AML-193 (cell line): ENCODE measurements at regions not wholly inside any gene's neighbourhood (a gene's known extent, or its start where the extent isn't known, plus 50 kb on each side); places are given as distances from the start of the nearest gene placed in this dataset.
A peak's percentile ranks its signal among the peaks of the same experiment; 100 is the strongest.
"Not testable (repeated sequence)": the region's sequence is repeated elsewhere in the genome, so short reads cannot be mapped to it uniquely, and the experiment has no call there.

ENCODE experiments used
- DNase-seq, 2 experiments: peaks; one replicate each; lab custom pipeline; 2025; lab: John Stamatoyannopoulos, UW

DNA sequence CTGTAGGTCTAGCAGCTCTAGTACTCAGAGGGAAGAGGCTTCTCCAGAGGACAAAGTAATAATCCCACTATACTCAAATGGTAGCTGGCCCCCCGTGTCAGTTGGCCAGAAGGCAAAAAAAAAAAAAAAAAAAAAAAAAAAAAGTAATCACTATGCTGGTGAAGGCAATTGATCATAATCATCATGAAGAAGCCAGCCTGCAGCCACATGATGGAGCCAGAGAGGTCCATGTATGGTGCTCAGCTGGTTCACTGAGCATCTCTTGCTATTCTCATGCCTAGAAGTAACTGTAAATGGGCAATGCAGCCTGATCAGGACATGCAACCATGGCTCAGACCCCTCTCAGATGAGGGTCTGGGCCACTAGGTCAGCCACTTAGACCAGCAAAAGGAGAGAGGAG is 378.8 kb downstream of the MED13L start:
- no peak for DNase-seq

DNA sequence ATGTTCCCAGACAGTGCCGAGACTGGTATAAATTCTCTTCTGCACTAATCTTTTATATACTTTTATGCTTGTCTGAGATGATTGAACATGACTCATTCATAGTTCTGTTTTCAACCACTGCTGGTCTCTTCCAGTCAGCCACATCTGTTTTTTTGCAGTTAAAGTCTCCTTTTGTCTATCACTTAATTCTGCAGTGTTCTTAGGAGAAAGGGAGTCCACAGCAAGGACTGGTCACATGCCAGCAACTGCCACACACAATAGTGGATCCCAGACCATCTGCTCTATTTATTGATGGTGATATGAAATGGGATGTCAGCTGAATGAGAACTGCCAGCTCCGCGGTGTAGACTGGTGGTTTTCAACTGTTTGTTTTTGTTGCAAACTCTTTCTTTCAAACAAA is 379.8 kb downstream of the MED13L start:
- DNase-seq, result no peak

DNA sequence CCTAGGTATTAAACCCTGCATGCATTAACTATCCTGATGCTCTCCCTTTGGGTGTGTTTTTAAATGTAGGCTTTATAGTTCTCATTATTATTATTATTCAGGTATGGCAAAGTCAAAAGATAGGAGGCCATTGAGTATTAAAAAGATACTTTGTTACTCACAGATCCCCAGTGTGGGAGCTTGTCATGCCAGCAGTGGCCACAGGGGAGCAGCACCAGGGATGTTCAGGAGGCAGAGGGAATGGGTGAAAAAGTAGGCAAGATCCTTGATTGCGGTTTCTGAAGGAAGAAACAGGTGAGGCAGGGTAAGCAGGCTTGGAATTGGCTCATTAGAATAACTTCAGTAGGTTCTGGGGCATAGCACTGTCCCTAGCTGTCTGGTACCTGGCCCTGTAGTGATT is 382.2 kb downstream of the MED13L start:
- DNase-seq, result no peak

DNA sequence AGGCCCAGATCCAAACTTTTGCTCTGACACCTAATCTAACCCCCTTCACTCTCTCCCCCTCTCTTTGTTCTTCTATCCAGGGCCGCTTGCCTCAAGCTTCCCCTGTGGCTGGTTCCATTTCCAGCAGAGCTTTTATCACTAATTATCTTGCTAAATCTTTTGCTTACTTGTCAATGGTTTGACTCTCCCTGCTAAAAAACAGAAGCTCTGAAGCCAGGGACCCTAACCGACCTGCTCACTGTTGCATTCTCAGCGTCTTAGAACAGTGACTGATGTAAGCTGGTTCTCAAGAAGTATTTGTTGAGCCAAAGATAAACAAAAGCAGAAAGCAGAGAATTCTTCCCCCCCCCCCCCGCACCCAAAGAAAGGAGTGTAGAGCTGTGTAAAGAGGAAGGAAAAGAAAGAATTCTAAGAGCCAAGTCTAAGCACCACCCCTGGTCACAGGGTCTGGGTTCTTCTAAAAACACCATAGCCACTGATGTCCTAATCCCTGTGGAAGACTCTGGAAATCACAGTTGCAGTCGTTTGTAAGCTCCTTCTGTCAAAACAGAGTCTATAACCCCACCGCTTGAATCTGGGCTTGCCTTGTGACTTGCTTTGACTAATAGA is 385.8 kb downstream of the MED13L start:
- DNase-seq, result no peak

DNA sequence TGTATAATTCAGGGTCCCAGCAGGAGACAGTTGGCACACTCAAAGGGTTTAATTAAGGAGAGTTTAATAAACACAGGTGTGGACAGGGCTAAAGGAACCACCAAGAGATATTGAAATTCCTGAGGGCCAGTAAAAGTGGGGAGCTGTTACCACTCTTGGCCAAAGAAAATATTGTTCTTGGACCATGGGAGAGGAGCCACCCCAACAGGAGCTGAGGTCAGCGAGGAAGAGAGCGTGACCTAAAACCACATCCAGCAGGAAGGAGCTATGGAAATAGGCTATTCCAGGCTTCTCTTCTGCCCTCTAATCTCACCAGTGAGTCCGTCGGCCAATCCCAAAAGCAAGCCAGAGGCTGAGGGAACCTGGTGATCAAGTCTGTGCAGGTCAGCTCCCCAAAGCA is 390.8 kb downstream of the MED13L start:
- DNase-seq, result no peak

DNA sequence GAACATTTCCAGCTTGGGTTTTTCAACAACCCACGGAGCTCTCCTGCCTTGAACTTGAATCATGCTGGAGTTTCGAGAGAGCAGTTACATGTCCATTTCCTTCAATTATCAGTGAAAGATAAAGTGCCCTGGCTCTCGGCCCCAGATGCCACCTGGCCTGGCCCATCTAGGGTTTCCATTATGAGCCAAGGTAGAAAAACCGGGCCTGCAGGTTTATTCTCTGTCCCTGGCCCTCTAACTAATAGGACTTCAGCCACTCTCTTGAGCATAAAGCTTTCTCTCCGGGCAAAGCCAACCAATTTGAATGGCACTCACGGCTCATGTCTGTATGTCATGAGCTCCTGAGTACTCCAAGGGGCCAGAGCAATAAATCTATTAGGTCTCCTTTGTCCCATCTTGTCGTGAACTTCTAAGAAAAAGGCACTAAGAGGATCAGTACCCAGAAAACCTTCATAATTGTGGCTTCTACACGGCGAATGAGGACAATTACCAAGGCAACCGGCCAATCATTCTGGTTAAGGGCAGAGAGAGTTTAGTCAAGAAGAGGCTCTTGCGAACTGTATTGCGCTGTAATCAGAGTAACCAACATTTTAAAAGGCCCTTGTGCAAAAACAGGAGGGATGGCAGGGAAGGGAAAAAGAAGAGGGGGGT is 392.3 kb downstream of the MED13L start:
- no peak for DNase-seq

DNA sequence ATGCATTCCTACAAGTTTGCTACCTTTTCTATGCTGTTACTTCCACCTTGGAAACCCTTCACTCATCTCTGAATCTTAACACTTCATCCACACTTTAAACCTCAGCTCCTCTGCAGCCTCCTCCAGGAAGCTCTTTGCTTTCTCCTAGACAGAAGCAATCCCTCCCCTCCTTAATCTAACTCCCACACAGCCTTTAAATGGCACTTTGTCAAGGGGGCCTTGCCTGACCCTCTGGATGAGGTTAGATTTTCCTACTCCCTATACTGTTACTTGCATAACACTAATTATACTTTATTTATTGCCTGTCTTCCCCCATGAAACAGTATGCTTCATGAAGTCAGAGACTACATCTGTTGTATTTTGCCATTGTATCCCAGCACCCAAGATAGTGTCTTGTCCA is 394.6 kb downstream of the MED13L start:
- DNase-seq, result no peak

DNA sequence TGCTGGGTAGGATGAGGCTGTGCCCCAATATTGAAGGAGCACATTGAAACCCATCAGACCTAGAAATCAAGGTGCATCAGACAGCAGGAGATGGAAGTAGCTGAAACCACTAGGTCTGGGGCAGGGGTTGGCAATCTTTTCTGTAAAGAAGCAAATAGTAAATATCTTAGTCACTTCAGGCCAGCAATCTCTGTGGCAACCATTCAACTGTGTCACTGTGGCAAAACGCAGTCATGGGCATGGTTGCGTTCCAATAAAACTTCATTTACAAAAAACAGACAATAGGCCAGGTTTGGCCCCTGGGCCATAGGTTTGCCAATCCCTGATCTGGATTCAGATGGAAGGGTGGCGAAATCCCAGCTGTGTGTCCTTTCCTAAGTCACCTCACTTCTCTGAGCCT is 397.3 kb downstream of the MED13L start:
- no peak for DNase-seq

DNA sequence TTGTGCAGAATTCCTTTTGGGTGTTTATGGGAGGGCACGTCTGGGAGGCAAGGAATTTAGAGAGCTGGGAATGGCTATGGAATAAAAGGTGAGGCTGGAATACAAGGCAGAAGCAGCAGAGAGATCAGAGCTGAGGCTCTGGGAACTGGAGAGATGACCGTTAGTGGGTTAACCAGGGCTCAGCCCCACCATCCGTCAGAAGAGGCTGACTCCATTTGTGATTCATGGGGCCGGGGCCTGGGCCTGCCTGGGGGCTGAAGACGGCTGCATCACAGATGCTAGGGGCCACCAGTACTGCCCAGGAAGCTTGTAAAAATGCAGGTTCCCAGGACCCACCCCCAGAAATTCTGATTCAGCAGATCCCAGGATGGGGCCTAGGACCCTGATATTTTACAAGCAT is 398.1 kb downstream of the MED13L start:
- no peak for DNase-seq

DNA sequence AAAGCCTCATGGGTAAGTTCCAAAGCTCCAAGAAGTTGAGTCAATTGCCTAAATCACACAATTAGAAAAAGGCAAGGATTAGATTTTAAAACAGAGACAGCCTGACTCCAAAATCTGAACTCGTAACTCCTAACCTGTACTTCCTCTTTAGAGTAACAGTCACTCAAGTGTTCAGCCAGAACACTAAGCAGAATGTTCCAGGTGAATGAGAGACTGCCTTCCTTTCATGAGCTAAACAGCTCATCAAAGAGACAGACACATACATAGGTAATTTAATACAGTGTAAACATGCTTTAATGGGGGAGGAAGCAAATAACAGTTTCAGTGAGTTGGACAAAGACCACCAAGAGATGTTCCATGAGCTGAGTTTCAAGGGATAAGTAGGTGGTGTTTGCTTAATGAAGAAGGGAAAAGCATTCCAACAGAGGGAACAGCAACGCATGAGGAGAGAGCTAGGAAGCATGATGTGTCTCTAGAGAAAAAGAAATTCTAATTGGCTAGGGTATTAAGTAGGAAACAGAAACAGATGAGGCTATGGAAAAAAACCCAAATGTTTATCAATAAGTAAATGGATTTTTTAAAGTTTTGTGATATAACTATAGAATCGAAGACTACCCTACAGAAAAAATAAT is 403.9 kb downstream of the MED13L start:
- DNase-seq, result no peak

DNA sequence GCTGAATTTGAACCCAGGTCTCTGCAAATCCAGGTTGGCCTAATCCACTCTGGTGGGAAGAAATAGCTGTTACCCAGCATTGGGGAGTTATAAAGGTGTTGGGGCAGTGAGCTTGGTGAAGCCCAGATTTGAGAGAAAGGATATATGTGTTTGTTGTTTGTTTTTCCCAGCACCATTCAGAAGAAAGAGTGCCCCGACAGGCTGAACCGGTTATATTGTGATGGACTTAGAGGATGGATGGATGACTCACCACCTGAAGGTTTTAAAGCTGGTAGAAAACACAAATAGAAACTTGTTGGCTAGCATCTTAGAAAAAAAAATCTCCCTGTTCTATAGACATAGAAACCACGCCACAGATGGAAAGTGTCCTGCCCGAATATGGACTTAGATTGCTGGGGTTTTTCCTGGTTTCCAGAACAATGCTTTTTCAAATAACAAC is 404.6 kb downstream of the MED13L start:
- no peak for DNase-seq

DNA sequence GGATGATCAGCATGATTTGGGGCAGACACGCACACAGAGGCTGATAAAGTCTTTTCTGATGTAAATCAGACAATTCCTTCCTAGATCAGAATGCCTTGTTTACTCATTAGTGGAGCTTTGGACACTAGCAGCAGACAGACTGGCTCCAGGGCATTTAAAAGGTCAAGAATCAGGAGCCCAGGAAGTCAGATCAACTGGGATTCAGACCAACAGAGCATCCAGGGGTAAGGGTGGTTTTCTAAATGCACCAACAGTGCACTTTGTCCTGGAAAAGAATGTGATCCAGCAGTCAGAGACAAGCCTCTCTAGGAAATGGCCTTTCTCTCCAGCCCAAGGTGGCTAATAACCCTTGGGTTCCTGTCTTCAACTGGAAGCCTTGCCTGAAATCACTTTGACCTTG is 405.3 kb downstream of the MED13L start:
- DNase-seq, result no peak

DNA sequence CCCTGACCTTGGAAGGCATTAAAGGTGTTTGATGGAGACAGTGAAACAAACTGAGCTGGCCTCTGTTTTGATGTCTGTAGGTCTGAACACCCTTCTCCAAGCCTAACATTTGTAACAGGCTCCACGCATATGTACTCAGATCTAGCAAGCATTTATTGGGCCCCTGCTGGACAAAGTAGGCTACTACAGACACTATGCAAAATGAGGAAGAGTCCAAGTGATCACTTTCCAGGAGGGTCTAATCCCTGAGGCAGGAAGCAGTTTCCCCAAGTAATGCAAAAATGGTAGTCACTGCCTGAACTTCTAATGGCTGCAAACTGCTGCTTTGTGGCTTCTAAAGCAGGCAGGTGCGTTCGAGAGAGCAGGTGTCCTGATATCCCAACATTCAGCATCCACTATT is 405.8 kb downstream of the MED13L start:
- DNase-seq, result peak; percentile 15 to 43

DNA sequence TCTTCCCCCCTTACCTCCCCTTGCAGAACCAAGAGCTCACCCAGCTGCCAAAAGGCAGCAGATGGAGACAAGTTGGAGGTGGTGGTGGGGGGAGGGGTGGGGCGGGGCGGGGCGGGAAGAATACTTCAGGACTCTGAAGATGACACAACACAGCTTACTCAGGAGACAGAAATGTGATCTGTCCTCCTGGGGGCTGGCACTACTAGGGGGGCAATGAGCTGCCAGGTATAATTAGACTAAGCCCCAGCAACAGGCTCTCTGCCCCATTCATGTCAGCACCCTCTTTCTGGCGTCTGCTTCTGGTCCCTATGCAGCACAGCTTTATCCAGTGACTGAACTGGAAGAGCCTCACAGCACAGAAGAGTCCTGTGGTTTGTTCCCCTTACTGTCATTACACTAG is 407.0 kb downstream of the MED13L start:
- DNase-seq, result no peak

DNA sequence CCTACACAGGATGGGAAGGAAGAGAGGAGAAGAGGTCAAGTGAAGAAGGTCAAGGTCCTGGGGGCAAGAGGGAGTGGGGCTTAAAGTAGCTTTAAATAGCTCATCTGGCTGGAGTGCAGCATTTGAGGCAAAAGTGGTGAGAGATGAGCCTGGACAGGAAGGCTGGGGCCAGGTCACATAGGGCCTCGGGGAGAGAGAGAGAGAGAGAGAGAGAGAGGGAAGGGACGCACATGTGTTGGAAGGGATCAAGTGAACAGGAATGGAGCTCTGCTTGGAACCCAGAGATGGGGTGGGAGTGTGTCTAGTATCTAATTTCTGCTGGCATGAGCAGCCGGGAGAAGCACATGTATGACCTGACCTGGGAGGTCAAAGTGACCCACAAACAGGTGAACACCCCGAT is 407.5 kb downstream of the MED13L start:
- DNase-seq, result no peak

DNA sequence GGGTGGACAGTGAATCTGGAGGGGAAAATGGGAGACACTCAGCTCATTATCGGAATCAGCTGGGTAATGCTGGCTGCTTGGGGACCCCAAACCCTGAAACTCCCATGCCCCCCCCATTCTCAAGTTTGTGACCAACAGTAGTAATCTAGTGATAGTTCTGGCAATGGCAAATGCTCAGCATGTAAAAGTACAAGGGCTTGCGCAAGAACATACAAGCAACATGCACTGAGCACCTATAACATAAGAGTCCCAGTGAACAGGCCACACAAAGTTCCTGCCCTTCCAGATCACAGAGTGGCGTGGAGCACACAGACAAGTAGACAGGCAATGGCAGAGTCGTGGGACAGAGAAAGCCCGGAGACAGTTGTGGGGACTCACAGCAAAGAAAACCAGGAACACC is 407.9 kb downstream of the MED13L start:
- no peak for DNase-seq

DNA sequence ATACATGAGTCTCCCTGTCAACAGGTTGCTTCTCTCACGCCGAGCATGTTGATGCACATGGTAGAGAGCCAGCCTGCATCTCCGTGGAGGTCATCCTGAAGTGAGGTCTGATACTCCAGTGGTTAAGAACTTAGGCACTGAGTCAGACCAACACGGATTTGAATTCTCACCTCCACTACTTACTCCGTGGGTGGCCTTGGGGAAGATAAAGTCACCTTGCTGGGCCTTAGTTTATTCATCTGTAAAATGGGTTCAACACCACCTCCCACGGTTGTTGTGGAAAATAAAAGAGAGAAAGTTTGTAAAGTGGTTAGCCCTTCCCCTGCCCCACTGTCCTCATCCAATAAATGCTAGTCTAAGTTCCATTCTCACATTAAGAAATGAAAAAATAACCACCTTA is 408.9 kb downstream of the MED13L start:
- DNase-seq, result no peak

DNA sequence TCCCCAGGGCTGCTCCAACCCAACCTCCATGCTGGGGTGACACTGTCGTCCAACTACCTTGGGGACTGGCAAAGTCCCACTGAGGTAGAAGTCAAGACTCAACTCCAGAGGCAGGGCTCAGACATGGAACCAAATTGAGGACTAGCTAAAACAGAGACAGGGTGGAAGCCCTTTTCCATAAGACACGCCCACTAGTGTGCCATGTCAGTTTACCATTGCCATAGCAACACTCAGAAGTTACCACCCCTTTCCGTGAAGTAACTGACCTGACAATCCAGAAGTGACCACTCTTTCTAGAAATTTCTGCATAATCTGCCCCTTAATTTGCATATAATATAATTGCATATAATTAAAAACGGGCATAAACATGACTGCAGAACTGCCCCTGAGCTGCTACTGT is 409.6 kb downstream of the MED13L start:
- no peak for DNase-seq

DNA sequence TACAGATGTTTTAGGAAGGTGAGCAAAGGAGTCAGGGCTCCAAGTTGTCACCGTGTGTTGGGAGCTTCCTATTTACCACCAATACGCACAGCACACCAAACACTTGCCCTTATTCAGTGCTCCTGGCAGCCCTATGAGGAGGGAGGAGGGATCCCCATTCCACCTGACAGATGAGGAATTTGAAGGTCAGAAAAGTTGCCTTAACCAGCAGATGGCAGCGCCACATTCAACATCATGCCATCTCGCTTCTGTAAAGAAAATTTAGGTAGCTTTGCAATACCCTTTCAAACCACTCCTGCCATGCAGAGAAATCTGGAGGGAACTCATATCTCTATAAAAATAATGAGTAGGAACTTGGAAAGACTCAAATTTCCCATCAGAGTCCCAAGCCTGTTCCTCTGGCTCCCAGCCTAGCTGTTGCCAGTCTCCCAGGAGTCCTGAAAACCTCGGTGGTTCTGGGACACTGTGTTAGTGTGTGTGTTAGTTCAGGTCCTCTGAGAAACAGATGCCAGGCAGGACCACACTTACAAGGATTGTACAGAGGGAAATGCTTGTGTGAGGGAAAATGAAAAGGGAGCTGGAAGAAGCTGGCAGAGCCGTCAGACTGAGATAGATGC is 410.5 kb downstream of the MED13L start:
- DNase-seq, result no peak

DNA sequence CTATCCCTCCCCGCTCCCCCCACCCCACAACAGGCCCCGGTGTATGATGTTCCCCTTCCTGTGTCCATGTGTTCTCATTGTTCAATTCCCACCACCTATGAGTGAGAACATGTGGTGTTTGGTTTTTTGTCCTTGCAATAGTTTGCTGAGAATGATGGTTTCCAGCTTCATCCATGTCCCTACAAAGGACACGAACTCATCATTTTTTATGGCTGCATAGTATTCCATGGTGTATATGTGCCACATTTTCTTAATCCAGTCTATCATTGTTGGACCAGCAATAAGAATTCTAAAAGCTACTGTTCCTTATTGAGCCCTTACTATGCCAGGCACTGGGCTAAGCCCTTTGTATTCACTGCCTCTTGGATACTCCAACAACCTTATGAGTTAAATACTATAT is 411.2 kb downstream of the MED13L start:
- DNase-seq, result not testable (repeated sequence)

DNA sequence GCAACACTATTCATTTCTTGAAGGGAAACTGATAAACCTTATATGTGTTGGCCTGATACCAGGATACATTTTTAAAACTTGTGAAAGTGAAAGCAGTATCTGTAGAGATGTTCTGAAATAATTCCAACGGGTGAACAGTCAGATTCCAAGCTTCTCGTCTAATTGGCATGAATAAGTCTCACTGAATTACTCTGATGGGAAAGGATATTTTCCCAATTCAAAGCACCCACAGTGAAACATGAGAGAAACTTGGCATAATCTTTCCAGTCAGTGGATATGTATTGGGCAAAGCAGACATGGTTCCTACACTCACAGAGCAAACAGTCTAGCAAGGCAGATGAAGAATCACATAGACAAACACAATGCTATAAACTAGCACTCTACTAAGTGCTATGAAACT is 413.1 kb downstream of the MED13L start:
- no peak for DNase-seq

DNA sequence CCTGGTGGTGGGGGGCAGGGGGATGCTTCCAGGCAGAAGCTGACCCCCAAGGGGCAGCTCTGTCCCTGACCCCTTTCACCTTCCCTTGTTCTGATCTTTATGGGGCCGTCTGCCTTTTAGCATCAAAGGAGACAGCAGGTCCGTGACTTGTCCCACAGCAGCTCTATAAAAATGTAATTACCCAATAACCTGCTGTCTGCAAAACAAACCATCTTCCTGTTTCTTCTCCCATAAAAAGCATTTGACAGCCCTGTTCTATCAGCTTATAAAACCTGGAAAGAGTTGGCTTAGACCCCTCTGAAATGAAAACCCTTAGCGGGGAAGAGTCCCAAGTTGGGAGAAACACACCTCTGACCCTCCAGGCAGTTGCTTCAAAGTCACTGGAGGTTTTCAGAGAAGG is 416.9 kb downstream of the MED13L start:
- DNase-seq, result no peak

DNA sequence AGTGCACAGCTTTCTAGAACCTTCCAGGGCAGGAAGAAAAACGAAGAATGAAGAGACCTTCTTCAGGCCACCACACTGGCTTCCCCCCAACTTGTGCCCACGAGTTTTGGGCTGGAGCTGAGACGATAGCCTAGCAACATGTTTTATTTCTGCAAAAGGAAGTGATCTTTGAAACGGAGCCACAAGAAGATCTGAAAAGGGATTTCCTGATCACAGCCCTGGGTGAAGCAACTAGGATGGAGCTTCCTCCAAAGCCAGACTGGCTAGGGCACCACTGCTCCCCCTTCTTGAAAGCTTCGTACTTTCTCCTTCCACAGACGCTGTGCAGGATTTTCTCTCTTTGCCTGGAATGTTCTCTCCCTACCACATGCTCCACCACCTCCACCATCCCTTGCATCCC is 418.3 kb downstream of the MED13L start:
- no peak for DNase-seq
